PC-3 (cell line): ENCODE measurements at regions not wholly inside any gene's neighbourhood (a gene's known extent, or its start where the extent isn't known, plus 50 kb on each side); places are given as distances from the start of the nearest gene placed in this dataset.

ENCODE experiments used
- ATAC-seq: fragments of 200-7000 bp; cut with Tn5 transposase; 2 replicates; pipeline ENCODE4 v1.9.1; 2020; ENCODE audit warnings: mild to moderate bottlenecking, moderate library complexity
- BruUV-seq: library from RNA; stranded (reverse); fragments of 400-500 nt; replicated peaks from 2 replicates; lab custom pipeline; 2021; lab: Mats Ljungman, UMichigan
- CTCF ChIA-PET: fragments of 300-600 bp; sonication (Branson Sonifier 250); formaldehyde crosslinking; loops from one replicate; lab custom pipeline; 2022; ENCODE audit warnings: antibody characterized with exemption; lab: Charles Lee
- POLR2A ChIA-PET: fragments of 300-600 bp; sonication (Branson Sonifier 250); formaldehyde crosslinking; loops from one replicate; lab custom pipeline; 2022; ENCODE audit warnings: antibody characterized with exemption; ENCODE audit not compliant: unreplicated experiment; lab: Charles Lee
- DNase-seq: peaks from one replicate; pipeline ENCODE4 v3.0.0-alpha.2; 2015
- H2AFZ ChIP-seq: fragments of 300-600 bp; sonication (generic); 2 replicates; pipeline ENCODE4 v1.6.0; 2016; ENCODE audit warnings: antibody characterized with exemption, low read length
- H3F3A ChIP-seq: fragments of 300-600 bp; sonication (generic); one replicate; pipeline ENCODE4 v1.6.0; 2017; ENCODE audit warnings: antibody characterized with exemption, low read length, control low read depth, mild to moderate bottlenecking; ENCODE audit not compliant: unreplicated experiment
- H3K27ac ChIP-seq: fragments of 300-600 bp; sonication (generic); 2 replicates; pipeline ENCODE4 v1.5.1; 2016; ENCODE audit warnings: mild to moderate bottlenecking, low read length
- H3K27me3 ChIP-seq: fragments of 300-600 bp; sonication (generic); 2 replicates; pipeline ENCODE4 v1.6.1; 2016; ENCODE audit warnings: low read length, mixed read lengths
- H3K36me3 ChIP-seq: fragments of 300-600 bp; sonication (generic); 2 replicates; pipeline ENCODE4 v1.6.1; 2016; ENCODE audit warnings: low read depth, mixed run types, low read length, mixed read lengths
- H3K4me1 ChIP-seq: fragments of 300-600 bp; sonication (generic); 2 replicates; pipeline ENCODE4 v1.5.1; 2016; ENCODE audit warnings: low read length; ENCODE audit not compliant: insufficient read depth
- H3K4me2 ChIP-seq: fragments of 300-600 bp; sonication (generic); 2 replicates; pipeline ENCODE4 v1.6.0; 2016; ENCODE audit warnings: low read length
- H3K4me3 ChIP-seq: fragments of 300-600 bp; sonication (generic); 2 replicates; pipeline ENCODE4 v1.5.1; 2016; ENCODE audit warnings: mild to moderate bottlenecking, low read length, mixed read lengths
- H3K79me2 ChIP-seq: fragments of 300-600 bp; sonication (generic); 2 replicates; pipeline ENCODE4 v1.6.1; 2017; ENCODE audit warnings: low read length, mixed read lengths
- H3K9ac ChIP-seq: fragments of 300-600 bp; sonication (generic); 2 replicates; pipeline ENCODE4 v1.6.0; 2016; ENCODE audit warnings: mild to moderate bottlenecking, low read length
- H3K9me2 ChIP-seq: fragments of 300-600 bp; sonication (generic); replicated peaks from 2 replicates; pipeline ENCODE4 v1.6.1; 2016; ENCODE audit warnings: mixed run types, low read length, mixed read lengths
- H3K9me3 ChIP-seq: fragments of 300-600 bp; sonication (generic); 2 replicates; pipeline ENCODE4 v1.6.1; 2016; ENCODE audit warnings: low read length, mixed read lengths
- H4K20me1 ChIP-seq: fragments of 300-600 bp; sonication (generic); 2 replicates; pipeline ENCODE4 v1.6.1; 2016; ENCODE audit warnings: low read length, mixed read lengths
- EZH2 ChIP-seq: fragments of 300-600 bp; sonication (generic); IDR thresholded peaks from one replicate; pipeline ENCODE4 v1.6.1; 2017; ENCODE audit warnings: antibody characterized with exemption, mild to moderate bottlenecking, low read length; ENCODE audit not compliant: unreplicated experiment
- EZH2phosphoT487 ChIP-seq: fragments of 300-600 bp; sonication (generic); IDR thresholded peaks from 2 replicates; pipeline ENCODE4 v1.6.1; 2018; ENCODE audit warnings: mild to moderate bottlenecking, antibody characterized with exemption, low read length, borderline replicate concordance
- intact Hi-C: fragments of 100-400 bp; cut with micrococcal nuclease; formaldehyde crosslinking; loops from 2 replicates; pipeline ENCODE4 v1.9.0; 2023
- TF ChIP-seq, protein P1 (sequence below): fragments of 300-600 bp; sonication (generic); conservative IDR thresholded peaks from 2 replicates; pipeline ENCODE4 v1.5.1; 2017; ENCODE audit warnings: antibody characterized with exemption, low read depth, mild to moderate bottlenecking, low read length

DNA sequence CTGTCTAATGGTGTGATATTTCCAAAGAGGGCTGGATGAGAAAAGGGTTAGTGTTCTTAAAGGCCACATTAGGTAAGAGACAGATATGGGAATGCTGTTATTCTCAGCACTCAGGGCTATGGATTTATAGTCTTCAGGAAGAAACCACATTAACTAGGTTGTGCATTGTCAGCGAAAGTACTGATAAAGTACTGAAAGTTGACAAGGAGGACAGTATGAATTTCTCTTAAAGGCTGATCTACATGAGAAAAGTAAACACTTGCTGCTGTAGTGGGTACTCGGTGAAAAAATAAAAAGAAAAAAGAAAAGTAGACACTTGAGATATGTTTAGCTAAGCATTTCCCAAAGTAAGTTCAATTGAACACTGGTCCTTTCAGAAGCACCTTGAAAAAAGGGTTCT lies 381.0 kb upstream of the RPS23 start:
- Histone ChIP-seq H3K79me2 (no peaks in the 10 kb centered on the region), H4K20me1 (no peaks in the 10 kb centered on the region), H2AFZ (no peak overlapping the region), H3K27me3 (no peaks in the 10 kb centered on the region), H3K4me2 (no peak overlapping the region), H3K9me3 (no peaks in the 10 kb centered on the region), H3F3A (no peaks in the 10 kb centered on the region), H3K36me3 (no peaks in the 10 kb centered on the region), H3K4me1 (no peaks in the 10 kb centered on the region), H3K9ac (no peak overlapping the region), H3K27ac (no peak overlapping the region), H3K4me3 (no peak overlapping the region), H3K9me2 (no peaks in the 10 kb centered on the region)
- CTCF ChIA-PET, result no interaction called here
- ATAC-seq (no peak), DNase-seq (no peak)
- POLR2A ChIA-PET, result no interaction called here
- TF ChIP-seq, protein P1, sequence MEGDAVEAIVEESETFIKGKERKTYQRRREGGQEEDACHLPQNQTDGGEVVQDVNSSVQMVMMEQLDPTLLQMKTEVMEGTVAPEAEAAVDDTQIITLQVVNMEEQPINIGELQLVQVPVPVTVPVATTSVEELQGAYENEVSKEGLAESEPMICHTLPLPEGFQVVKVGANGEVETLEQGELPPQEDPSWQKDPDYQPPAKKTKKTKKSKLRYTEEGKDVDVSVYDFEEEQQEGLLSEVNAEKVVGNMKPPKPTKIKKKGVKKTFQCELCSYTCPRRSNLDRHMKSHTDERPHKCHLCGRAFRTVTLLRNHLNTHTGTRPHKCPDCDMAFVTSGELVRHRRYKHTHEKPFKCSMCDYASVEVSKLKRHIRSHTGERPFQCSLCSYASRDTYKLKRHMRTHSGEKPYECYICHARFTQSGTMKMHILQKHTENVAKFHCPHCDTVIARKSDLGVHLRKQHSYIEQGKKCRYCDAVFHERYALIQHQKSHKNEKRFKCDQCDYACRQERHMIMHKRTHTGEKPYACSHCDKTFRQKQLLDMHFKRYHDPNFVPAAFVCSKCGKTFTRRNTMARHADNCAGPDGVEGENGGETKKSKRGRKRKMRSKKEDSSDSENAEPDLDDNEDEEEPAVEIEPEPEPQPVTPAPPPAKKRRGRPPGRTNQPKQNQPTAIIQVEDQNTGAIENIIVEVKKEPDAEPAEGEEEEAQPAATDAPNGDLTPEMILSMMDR, result no peak
- TF ChIP-seq EZH2phosphoT487 (no peak), EZH2 (no peak)
- intact Hi-C loops, result no loop called here
- BruUV-seq, result no TSS peak

- Histone ChIP-seq H2AFZ (no peak overlapping the region), H3F3A (no peaks in the 10 kb centered on the region), H3K27me3 (no peaks in the 10 kb centered on the region), H3K79me2 (no peaks in the 10 kb centered on the region), H3K9me2 (no peaks in the 10 kb centered on the region), H3K4me3 (no peak overlapping the region), H4K20me1 (no peaks in the 10 kb centered on the region), H3K27ac (no peak overlapping the region), H3K9me3 (no peaks in the 10 kb centered on the region), H3K36me3 (no peaks in the 10 kb centered on the region), H3K9ac (no peak overlapping the region), H3K4me1 (no peaks in the 10 kb centered on the region), H3K4me2 (no peak overlapping the region)
- ChIA-PET POLR2A (no interaction called here), CTCF (no interaction called here)
- no peak for TF ChIP-seq EZH2phosphoT487
- TF ChIP-seq, protein P1, result no peak
- no peak for TF ChIP-seq EZH2
- ATAC-seq (no peak), DNase-seq (no peak)
- intact Hi-C loops, result no loop called here
- no TSS peak for BruUV-seq
Measured at GRCh38 chr5:82657033-82657699, 379.0 kb upstream of the RPS23 start.

GRCh38 chr5:82656341-82656761 lies 378.2 kb upstream of the RPS23 start:
- H3K4me3 ChIP-seq, result no peak overlapping the region
- H3K9me2 ChIP-seq, result no peaks in the 10 kb centered on the region
- ChIA-PET CTCF (no interaction called here), POLR2A (no interaction called here)
- no peak for ATAC-seq
- intact Hi-C loops, result no loop called here
- no peaks in the 10 kb centered on the region for H3F3A ChIP-seq
- H3K27ac ChIP-seq, result no peak overlapping the region
- H3K9me3 ChIP-seq, result no peaks in the 10 kb centered on the region
- no peak overlapping the region for H3K4me2 ChIP-seq
- no peaks in the 10 kb centered on the region for H3K36me3 ChIP-seq
- H3K9ac ChIP-seq, result no peak overlapping the region
- TF ChIP-seq EZH2phosphoT487, result no peak
- H2AFZ ChIP-seq, result no peak overlapping the region
- no peaks in the 10 kb centered on the region for H4K20me1 ChIP-seq
- BruUV-seq, result no TSS peak
- H3K79me2 ChIP-seq, result no peaks in the 10 kb centered on the region
- H3K4me1 ChIP-seq, result no peaks in the 10 kb centered on the region
- DNase-seq, result no peak
- H3K27me3 ChIP-seq, result no peaks in the 10 kb centered on the region
